Brain microvascular endothelial cell (primary cell): ENCODE measurements at regions not wholly inside any gene's neighbourhood (a gene's known extent, or its start where the extent isn't known, plus 50 kb on each side); places are given as distances from the start of the nearest gene placed in this dataset.

Source experiments
- DNase-seq: peaks from one replicate; pipeline ENCODE4 v3.0.0-alpha.2; 2020
- H3K27ac ChIP-seq: fragments of 250-450 bp; sonication (Bioruptor Pico); 2 replicates; pipeline ENCODE4 v1.5.1; 2020; ENCODE audit warnings: mild to moderate bottlenecking, moderate library complexity
- H3K27me3 ChIP-seq: fragments of 250-450 bp; sonication (Bioruptor Pico); replicated peaks from 2 replicates; pipeline ENCODE4 v1.5.1; 2020; ENCODE audit warnings: mild to moderate bottlenecking
- H3K36me3 ChIP-seq: fragments of 250-450 bp; sonication (Bioruptor Pico); replicated peaks from 2 replicates; pipeline ENCODE4 v1.5.1; 2020; ENCODE audit warnings: mild to moderate bottlenecking
- H3K4me3 ChIP-seq: 2 replicates; pipeline ENCODE4 v1.5.1; 2011; ENCODE audit warnings: low read depth, mild to moderate bottlenecking, control low read depth, low read length, moderate library complexity
- in situ Hi-C: cut with HindIII; loops from 2 replicates; pipeline ENCODE4 v1.10.0; 2017; ENCODE audit warnings: low sequenced_read_pairs, low pct_ligation_motif_present
- TF ChIP-seq, protein P1 (sequence below): IDR thresholded peaks from 2 replicates; pipeline ENCODE4 v1.5.1; 2011; ENCODE audit warnings: low read depth, mild to moderate bottlenecking, moderate library complexity, low read length, control low read depth, inconsistent platforms; ENCODE audit errors: missing control alignments

DNA sequence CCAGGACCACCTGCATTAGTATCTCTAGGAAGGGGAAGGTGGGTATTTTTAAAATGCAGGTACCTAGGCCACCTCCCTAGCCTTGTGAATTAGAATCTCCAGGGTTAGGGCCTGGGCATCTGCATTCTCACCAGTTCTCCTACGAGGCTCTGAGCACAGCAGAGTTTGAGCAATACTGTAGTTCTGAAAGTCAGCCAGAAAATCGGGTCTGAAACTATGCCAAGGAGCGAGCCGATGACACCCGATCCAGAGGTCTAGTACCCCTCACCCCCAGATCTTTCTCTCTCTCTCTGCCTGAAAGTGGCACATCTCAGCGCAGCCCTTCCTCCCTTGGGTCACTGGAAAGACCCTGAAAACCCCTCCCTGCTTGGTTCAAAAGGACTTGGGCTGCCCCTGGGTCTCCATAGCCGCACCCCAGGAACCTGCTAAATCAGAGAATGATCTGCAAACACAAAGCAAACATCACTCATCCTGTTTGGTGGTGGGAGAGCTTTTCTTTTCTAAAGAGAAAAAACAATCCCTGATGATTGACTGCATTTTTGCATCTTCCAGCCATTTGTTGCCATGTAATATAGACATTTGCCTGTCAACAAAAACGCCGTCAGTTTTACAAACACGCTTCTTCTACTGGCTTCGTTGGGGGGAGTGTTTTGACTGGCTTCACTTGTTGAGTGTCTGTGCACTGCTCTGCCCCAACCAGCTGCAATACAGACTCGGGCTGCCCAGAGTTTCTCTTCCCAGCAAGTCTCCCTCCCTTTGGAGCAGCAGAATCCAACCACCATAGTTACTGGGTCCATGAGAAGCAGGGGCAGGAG is 229.9 kb downstream of the MN1 start:
- TF ChIP-seq, protein P1, sequence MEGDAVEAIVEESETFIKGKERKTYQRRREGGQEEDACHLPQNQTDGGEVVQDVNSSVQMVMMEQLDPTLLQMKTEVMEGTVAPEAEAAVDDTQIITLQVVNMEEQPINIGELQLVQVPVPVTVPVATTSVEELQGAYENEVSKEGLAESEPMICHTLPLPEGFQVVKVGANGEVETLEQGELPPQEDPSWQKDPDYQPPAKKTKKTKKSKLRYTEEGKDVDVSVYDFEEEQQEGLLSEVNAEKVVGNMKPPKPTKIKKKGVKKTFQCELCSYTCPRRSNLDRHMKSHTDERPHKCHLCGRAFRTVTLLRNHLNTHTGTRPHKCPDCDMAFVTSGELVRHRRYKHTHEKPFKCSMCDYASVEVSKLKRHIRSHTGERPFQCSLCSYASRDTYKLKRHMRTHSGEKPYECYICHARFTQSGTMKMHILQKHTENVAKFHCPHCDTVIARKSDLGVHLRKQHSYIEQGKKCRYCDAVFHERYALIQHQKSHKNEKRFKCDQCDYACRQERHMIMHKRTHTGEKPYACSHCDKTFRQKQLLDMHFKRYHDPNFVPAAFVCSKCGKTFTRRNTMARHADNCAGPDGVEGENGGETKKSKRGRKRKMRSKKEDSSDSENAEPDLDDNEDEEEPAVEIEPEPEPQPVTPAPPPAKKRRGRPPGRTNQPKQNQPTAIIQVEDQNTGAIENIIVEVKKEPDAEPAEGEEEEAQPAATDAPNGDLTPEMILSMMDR: no peak
- H3K27me3 ChIP-seq: peaks cover 2% of the 10 kb centered on the region
- in situ Hi-C loops: no loop called here
- no peak overlapping the region for H3K4me3 ChIP-seq
- H3K27ac ChIP-seq: no peak overlapping the region
- DNase-seq: no peak
- H3K36me3 ChIP-seq: no peaks in the 10 kb centered on the region

DNA sequence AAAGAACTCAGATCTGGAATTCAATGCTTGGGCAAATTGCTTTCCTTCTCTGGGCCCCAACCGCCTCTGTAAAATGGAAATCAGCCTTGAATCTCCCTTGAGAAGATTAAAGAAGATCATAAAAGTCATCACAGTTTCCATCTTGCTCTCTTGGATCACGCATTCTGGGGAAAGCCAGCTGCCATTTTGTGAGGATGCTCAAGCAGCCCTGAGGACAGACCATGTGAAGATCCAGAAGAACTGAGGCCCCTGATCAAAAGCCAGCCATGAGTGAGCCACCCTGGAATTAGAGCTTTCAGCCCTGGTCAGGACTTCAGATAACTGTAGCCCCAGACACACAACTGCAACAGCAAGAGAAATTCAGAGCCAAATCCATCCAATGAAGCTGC is 229.3 kb downstream of the MN1 start:
- Histone ChIP-seq H3K27me3 (peaks cover 2% of the 10 kb centered on the region), H3K4me3 (no peak overlapping the region), H3K36me3 (no peaks in the 10 kb centered on the region), H3K27ac (no peak overlapping the region)
- no peak for DNase-seq
- in situ Hi-C loops: no loop called here
- TF ChIP-seq, protein P1: no peak

DNA sequence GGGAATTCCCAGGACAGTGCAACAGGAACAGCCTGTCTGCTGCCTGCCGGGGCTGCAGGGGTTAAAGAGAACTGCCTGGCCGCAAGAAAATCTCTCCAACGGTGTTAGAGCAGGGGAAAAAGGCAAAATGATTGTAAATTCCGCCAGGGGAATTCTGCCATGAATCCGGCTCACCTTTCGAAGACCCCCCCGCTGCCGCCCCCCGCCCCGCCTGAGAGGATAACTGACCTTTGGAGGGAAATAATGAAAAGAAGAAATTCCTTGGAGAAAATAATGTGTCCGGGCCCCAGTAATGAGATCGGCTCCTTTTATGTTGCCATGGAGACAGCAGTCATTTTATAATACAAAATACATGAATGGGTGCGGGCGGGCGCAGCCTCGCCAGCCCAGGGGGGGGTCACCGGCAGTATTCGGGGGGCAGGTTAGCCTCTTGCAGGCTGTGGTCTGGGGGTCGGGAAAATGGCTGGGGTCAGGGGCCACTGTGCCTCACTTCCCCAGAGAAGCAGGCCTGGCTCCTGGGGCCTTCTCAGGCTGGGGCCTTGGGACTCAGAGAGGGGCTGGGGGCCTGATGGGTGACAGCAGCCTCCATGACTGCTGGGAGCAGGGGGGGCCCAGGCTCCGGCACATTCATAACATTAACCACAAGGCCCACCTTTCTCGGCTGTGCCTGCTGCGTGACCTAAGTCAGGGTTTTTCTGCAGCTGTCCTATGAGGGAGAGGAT is 228.1 kb downstream of the MN1 start:
- Histone ChIP-seq H3K27me3 (no peaks in the 10 kb centered on the region), H3K36me3 (no peaks in the 10 kb centered on the region), H3K27ac (no peak overlapping the region), H3K4me3 (no peak overlapping the region)
- TF ChIP-seq, protein P1: no peak
- DNase-seq: no peak
- in situ Hi-C loops: no loop called here

DNA sequence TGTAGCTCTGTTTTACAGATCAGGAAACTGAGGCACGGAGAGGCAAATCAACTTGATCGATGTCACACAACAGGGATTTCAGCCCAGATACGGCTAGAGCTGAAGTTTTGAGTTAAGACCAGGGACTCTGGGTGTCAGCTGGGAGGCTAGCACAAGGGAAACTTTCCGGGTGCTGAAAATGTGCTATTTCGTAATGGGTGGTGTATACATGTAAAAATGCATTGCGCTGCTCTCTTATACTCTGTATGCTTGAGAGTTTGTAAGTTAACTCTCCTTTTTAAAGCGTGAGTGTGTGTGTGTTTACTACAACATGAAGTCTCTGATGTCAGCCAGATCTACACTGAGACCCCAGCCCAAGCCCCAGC is 227.6 kb downstream of the MN1 start:
- no peak overlapping the region for H3K4me3 ChIP-seq
- H3K27ac ChIP-seq: no peak overlapping the region
- TF ChIP-seq, protein P1: no peak
- no peaks in the 10 kb centered on the region for H3K27me3 ChIP-seq
- in situ Hi-C loops: no loop called here
- DNase-seq: no peak
- H3K36me3 ChIP-seq: no peaks in the 10 kb centered on the region

DNA sequence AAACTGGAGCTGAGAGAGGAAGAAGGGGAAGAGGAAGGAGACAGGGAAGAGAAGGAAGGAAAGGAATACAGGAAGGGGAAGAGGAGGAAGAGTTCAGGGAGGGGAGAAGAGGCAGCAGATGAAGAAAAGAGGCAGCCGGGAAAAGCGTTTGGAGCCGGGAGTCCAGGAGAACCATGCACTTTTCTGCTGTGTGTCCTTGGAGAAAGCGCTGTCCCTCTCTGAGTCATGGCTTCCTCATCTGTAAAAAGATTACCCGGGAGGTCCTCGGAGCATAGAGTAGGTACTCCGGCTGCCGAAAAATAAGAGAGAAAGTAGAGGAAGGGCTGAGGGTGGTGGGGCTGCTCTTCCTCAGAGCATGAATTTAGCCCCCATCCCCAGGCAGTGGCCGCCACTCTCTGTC is 226.9 kb downstream of the MN1 start:
- no peak for DNase-seq
- TF ChIP-seq, protein P1: no peak
- in situ Hi-C loops: no loop called here
- H3K27ac ChIP-seq: no peak overlapping the region
- no peaks in the 10 kb centered on the region for H3K27me3 ChIP-seq
- H3K4me3 ChIP-seq: no peak overlapping the region
- no peaks in the 10 kb centered on the region for H3K36me3 ChIP-seq
